ENCODE measurements at regions not wholly inside any gene's neighbourhood (a gene's known extent, or its start where the extent isn't known, plus 50 kb on each side); places are given as distances from the start of the nearest gene placed in this dataset.

DNA sequence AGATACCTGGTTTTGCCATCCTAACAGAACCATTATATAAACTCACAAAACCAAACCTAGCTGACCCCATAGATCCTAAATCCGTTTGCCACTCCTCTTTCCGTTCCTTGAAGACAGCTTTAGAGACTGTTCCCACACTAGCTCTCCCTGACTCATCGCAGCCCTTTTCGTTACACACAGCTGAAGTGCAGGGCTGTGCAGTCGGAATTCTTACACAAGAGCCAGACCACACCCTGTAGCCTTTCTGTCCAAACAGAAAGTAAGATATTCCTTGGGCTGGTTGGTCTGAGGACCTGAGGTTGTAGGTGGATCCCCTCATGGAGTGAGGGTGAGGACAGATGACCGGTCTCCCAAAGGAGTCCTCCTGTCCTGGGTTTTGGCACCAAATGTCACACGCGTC lies 56.7 kb upstream of the NAA35 start:
- FAIRE-seq: no peak

DNA sequence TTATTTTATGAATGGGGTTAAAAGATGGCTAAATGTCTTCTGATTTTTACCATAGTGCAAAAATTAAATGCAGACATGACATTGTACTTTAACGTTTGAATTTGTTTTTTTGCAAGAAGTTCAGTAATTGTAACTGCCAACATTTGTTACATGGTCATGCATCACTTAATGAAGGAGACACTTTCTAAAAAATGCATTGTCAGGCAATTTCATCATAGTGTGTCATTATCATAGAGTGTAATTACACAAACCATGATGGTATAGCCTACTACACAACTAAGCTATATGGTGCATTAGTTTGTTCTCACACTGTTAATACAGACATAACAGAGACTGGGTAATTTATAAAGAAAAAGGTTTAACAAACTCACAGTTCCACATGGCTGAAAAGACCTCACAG lies 50.0 kb upstream of the NAA35 start:
- no peak for FAIRE-seq
